ENCODE measurements at regions not wholly inside any gene's neighbourhood (a gene's known extent, or its start where the extent isn't known, plus 50 kb on each side); places are given as distances from the start of the nearest gene placed in this dataset.

DNA sequence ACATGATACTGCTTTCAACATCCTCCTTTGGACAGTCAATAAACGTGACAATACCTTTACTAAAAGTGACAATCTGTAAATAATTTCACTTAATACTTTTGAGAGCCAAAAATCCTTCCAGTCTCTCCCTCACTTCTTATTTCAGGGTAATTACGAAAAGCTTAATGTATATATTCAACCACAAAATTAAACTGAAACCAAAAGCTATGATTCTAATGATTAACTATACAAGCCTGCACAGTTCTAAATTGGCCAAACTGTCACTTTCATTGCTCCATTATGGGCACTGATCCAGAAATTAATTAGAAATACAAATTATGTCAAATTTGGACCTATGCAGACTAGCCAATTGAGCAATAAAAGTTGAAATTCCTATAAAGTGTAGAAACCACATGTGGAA is 696.5 kb upstream of the MIS18BP1 start:
- TF ChIP-seq EZH2phosphoT487 (IDR thresholded peaks at IDR 0.05; ENCODE audit: borderline replicate concordance, low read length) (no peak), EZH2 (IDR thresholded peaks at IDR 0.05; ENCODE audit: low read length, unreplicated experiment) (no peak)
- TF ChIP-seq, protein P1, sequence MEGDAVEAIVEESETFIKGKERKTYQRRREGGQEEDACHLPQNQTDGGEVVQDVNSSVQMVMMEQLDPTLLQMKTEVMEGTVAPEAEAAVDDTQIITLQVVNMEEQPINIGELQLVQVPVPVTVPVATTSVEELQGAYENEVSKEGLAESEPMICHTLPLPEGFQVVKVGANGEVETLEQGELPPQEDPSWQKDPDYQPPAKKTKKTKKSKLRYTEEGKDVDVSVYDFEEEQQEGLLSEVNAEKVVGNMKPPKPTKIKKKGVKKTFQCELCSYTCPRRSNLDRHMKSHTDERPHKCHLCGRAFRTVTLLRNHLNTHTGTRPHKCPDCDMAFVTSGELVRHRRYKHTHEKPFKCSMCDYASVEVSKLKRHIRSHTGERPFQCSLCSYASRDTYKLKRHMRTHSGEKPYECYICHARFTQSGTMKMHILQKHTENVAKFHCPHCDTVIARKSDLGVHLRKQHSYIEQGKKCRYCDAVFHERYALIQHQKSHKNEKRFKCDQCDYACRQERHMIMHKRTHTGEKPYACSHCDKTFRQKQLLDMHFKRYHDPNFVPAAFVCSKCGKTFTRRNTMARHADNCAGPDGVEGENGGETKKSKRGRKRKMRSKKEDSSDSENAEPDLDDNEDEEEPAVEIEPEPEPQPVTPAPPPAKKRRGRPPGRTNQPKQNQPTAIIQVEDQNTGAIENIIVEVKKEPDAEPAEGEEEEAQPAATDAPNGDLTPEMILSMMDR (conservative IDR thresholded peaks at IDR 0.05; ENCODE audit: low read depth, low read length) = no peak
